WTC11 (cell line): ENCODE measurements at regions not wholly inside any gene's neighbourhood (a gene's known extent, or its start where the extent isn't known, plus 50 kb on each side); places are given as distances from the start of the nearest gene placed in this dataset.

Source experiments
- HMGA2 ChIP-seq: fragments of 250-450 bp; sonication (Bioruptor Pico); IDR thresholded peaks from 2 replicates; pipeline ENCODE4 v1.4.0; 2021; ENCODE audit warnings: mild to moderate bottlenecking, moderate library complexity
- IRF2 ChIP-seq: sonication (generic); formaldehyde crosslinking; IDR thresholded peaks from 2 replicates; pipeline ENCODE4 v1.8.0; 2022; ENCODE audit warnings: low read depth, missing genetic modification reagents, borderline replicate concordance
- JUN ChIP-seq: sonication (generic); formaldehyde crosslinking; IDR thresholded peaks from 2 replicates; pipeline ENCODE4 v1.8.0; 2023; ENCODE audit warnings: mild to moderate bottlenecking, missing genetic modification reagents
- MYBL2 ChIP-seq: sonication (generic); formaldehyde crosslinking; IDR thresholded peaks from 2 replicates; pipeline ENCODE4 v1.8.1; 2023; ENCODE audit warnings: mild to moderate bottlenecking, moderate library complexity, missing genetic modification reagents
- NFATC4 ChIP-seq: fragments of 250-450 bp; sonication (Bioruptor Pico); IDR thresholded peaks from 2 replicates; pipeline ENCODE4 v1.9.0; 2021; ENCODE audit warnings: mild to moderate bottlenecking
- NR2C2 ChIP-seq: sonication (generic); formaldehyde crosslinking; IDR thresholded peaks from 2 replicates; pipeline ENCODE4 v1.8.0; 2022; ENCODE audit warnings: mild to moderate bottlenecking, missing genetic modification reagents
- NR3C1 ChIP-seq: sonication (generic); formaldehyde crosslinking; conservative IDR thresholded peaks from 2 replicates; pipeline ENCODE4 v1.8.1; 2023; ENCODE audit warnings: low read depth, mild to moderate bottlenecking, missing genetic modification reagents
- OVOL2 ChIP-seq: fragments of 250-450 bp; sonication (Bioruptor Pico); IDR thresholded peaks from 2 replicates; pipeline ENCODE4 v1.9.0; 2021; ENCODE audit warnings: mild to moderate bottlenecking, borderline replicate concordance
- TEAD1 ChIP-seq: sonication (generic); formaldehyde crosslinking; IDR thresholded peaks from 2 replicates; pipeline ENCODE4 v1.8.0; 2022; ENCODE audit warnings: mild to moderate bottlenecking, missing genetic modification reagents
- ZBTB21 ChIP-seq: sonication (generic); formaldehyde crosslinking; IDR thresholded peaks from 2 replicates; pipeline ENCODE4 v1.8.1; 2023; ENCODE audit warnings: mild to moderate bottlenecking, missing genetic modification reagents, borderline replicate concordance
- ZNF416 ChIP-seq: fragments of 250-450 bp; sonication (Bioruptor Pico); IDR thresholded peaks from 2 replicates; pipeline ENCODE4 v1.9.0; 2021; ENCODE audit warnings: mild to moderate bottlenecking, inconsistent platforms
- ZNF423 ChIP-seq: fragments of 250-450 bp; sonication (Bioruptor Pico); IDR thresholded peaks from 2 replicates; pipeline ENCODE4 v2.1.2; 2022; ENCODE audit warnings: mild to moderate bottlenecking, moderate library complexity
- TF ChIP-seq, protein P1 (sequence below): fragments of 250-450 bp; sonication (Bioruptor Pico); IDR thresholded peaks from 2 replicates; pipeline ENCODE4 v1.9.0; 2021; ENCODE audit warnings: mild to moderate bottlenecking, borderline replicate concordance
- TF ChIP-seq, protein P2 (sequence below): sonication (generic); formaldehyde crosslinking; IDR thresholded peaks from 2 replicates; pipeline ENCODE4 v1.8.1; 2023; ENCODE audit warnings: mild to moderate bottlenecking, missing genetic modification reagents, borderline replicate concordance
- TF ChIP-seq, protein P3 (sequence below): sonication (generic); formaldehyde crosslinking; conservative IDR thresholded peaks from 2 replicates; pipeline ENCODE4 v1.8.1; 2022; ENCODE audit warnings: mild to moderate bottlenecking, missing genetic modification reagents
- TF ChIP-seq, protein P4 (sequence below): sonication (generic); formaldehyde crosslinking; IDR thresholded peaks from 2 replicates; pipeline ENCODE4 v1.8.1; 2022; ENCODE audit warnings: mild to moderate bottlenecking, missing genetic modification reagents, moderate library complexity, borderline replicate concordance
- TF ChIP-seq, protein P5 (sequence below): sonication (generic); formaldehyde crosslinking; IDR thresholded peaks from 2 replicates; pipeline ENCODE4 v1.8.1; 2023; ENCODE audit warnings: mild to moderate bottlenecking, missing genetic modification reagents
- TF ChIP-seq, protein P6 (sequence below): sonication (generic); formaldehyde crosslinking; conservative IDR thresholded peaks from 2 replicates; pipeline ENCODE4 v1.8.1; 2023; ENCODE audit warnings: mild to moderate bottlenecking, low read depth, missing genetic modification reagents, moderate library complexity
- TF ChIP-seq, protein P7 (sequence below): sonication (generic); formaldehyde crosslinking; IDR thresholded peaks from 2 replicates; pipeline ENCODE4 v1.8.1; 2023; ENCODE audit warnings: mild to moderate bottlenecking, missing genetic modification reagents, moderate library complexity
- TF ChIP-seq, protein P8 (sequence below): fragments of 250-450 bp; sonication (Bioruptor Pico); IDR thresholded peaks from 2 replicates; pipeline ENCODE4 v2.1.2; 2022; ENCODE audit warnings: mild to moderate bottlenecking, moderate library complexity

DNA sequence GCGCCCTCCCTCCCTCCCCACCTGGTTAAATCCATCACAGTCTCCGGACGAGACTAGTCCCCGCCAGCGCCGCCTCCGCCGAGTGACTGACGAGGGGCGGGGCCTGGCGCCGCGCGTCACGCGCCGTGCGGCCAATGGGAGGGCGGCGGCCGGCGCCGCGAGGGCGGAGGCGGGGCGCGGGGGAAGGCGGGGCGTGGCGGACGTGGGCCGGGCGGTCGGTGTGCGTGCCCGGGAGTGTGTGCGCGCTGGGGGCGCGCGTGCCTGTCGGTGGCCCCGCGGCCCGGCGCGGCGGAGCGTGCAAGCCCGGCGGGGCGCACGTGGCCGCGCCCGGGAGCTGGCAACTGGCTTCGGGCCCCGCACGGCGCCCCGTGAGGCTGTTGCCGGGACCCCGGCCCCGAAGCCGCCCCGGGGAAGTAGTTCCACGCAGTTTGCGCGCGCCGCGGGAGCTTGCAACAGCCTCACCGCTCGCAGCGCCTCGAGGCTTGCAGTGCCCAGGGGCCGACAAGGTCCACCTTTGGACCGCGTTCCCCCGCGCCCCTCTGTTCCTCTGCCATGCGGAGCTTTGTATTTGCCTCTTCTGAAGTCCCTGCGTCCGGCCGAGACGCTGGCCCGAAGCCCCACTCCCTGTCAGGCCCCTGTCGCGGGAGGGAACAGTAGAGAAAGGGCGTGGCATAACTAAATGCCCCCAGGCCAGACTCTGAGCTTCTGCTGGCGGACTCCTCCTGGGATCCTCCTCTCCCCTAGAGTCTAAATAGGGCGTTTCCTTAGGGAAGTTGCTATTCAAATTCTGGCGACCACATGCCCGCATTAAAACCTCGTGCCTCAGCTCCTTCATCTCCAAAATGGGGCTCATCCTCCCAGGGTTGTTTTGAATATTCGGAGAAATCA lies 400.9 kb downstream of the SHQ1 start (continued):
- TF ChIP-seq, protein P1, sequence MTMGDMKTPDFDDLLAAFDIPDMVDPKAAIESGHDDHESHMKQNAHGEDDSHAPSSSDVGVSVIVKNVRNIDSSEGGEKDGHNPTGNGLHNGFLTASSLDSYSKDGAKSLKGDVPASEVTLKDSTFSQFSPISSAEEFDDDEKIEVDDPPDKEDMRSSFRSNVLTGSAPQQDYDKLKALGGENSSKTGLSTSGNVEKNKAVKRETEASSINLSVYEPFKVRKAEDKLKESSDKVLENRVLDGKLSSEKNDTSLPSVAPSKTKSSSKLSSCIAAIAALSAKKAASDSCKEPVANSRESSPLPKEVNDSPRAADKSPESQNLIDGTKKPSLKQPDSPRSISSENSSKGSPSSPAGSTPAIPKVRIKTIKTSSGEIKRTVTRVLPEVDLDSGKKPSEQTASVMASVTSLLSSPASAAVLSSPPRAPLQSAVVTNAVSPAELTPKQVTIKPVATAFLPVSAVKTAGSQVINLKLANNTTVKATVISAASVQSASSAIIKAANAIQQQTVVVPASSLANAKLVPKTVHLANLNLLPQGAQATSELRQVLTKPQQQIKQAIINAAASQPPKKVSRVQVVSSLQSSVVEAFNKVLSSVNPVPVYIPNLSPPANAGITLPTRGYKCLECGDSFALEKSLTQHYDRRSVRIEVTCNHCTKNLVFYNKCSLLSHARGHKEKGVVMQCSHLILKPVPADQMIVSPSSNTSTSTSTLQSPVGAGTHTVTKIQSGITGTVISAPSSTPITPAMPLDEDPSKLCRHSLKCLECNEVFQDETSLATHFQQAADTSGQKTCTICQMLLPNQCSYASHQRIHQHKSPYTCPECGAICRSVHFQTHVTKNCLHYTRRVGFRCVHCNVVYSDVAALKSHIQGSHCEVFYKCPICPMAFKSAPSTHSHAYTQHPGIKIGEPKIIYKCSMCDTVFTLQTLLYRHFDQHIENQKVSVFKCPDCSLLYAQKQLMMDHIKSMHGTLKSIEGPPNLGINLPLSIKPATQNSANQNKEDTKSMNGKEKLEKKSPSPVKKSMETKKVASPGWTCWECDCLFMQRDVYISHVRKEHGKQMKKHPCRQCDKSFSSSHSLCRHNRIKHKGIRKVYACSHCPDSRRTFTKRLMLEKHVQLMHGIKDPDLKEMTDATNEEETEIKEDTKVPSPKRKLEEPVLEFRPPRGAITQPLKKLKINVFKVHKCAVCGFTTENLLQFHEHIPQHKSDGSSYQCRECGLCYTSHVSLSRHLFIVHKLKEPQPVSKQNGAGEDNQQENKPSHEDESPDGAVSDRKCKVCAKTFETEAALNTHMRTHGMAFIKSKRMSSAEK (CRISPR knock-in tag) = 0 out of 2 replicates have a peak, but pooled peaks have one; percentile 29
- TF ChIP-seq OVOL2 (CRISPR knock-in tag) = no peak
- TF ChIP-seq, protein P2, sequence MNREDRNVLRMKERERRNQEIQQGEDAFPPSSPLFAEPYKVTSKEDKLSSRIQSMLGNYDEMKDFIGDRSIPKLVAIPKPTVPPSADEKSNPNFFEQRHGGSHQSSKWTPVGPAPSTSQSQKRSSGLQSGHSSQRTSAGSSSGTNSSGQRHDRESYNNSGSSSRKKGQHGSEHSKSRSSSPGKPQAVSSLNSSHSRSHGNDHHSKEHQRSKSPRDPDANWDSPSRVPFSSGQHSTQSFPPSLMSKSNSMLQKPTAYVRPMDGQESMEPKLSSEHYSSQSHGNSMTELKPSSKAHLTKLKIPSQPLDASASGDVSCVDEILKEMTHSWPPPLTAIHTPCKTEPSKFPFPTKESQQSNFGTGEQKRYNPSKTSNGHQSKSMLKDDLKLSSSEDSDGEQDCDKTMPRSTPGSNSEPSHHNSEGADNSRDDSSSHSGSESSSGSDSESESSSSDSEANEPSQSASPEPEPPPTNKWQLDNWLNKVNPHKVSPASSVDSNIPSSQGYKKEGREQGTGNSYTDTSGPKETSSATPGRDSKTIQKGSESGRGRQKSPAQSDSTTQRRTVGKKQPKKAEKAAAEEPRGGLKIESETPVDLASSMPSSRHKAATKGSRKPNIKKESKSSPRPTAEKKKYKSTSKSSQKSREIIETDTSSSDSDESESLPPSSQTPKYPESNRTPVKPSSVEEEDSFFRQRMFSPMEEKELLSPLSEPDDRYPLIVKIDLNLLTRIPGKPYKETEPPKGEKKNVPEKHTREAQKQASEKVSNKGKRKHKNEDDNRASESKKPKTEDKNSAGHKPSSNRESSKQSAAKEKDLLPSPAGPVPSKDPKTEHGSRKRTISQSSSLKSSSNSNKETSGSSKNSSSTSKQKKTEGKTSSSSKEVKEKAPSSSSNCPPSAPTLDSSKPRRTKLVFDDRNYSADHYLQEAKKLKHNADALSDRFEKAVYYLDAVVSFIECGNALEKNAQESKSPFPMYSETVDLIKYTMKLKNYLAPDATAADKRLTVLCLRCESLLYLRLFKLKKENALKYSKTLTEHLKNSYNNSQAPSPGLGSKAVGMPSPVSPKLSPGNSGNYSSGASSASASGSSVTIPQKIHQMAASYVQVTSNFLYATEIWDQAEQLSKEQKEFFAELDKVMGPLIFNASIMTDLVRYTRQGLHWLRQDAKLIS = no peak
- no peak for TF ChIP-seq NR3C1
- TF ChIP-seq, protein P3, sequence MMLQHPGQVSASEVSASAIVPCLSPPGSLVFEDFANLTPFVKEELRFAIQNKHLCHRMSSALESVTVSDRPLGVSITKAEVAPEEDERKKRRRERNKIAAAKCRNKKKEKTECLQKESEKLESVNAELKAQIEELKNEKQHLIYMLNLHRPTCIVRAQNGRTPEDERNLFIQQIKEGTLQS (CRISPR knock-in tag) = no peak
- TF ChIP-seq, protein P4, sequence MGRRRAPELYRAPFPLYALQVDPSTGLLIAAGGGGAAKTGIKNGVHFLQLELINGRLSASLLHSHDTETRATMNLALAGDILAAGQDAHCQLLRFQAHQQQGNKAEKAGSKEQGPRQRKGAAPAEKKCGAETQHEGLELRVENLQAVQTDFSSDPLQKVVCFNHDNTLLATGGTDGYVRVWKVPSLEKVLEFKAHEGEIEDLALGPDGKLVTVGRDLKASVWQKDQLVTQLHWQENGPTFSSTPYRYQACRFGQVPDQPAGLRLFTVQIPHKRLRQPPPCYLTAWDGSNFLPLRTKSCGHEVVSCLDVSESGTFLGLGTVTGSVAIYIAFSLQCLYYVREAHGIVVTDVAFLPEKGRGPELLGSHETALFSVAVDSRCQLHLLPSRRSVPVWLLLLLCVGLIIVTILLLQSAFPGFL (CRISPR knock-in tag) = no peak
- TF ChIP-seq, protein P5, sequence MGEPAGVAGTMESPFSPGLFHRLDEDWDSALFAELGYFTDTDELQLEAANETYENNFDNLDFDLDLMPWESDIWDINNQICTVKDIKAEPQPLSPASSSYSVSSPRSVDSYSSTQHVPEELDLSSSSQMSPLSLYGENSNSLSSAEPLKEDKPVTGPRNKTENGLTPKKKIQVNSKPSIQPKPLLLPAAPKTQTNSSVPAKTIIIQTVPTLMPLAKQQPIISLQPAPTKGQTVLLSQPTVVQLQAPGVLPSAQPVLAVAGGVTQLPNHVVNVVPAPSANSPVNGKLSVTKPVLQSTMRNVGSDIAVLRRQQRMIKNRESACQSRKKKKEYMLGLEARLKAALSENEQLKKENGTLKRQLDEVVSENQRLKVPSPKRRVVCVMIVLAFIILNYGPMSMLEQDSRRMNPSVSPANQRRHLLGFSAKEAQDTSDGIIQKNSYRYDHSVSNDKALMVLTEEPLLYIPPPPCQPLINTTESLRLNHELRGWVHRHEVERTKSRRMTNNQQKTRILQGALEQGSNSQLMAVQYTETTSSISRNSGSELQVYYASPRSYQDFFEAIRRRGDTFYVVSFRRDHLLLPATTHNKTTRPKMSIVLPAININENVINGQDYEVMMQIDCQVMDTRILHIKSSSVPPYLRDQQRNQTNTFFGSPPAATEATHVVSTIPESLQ (CRISPR knock-in tag) = no peak
- TF ChIP-seq JUN (CRISPR knock-in tag) = peak; percentile 79; the same call in 1 of the 2 replicates
- TF ChIP-seq MYBL2 = peak; percentile 52; the same call in 1 of the 2 replicates
- TF ChIP-seq TEAD1 (CRISPR knock-in tag) = no peak; the same call in 1 of the 2 replicates
- TF ChIP-seq, protein P6, sequence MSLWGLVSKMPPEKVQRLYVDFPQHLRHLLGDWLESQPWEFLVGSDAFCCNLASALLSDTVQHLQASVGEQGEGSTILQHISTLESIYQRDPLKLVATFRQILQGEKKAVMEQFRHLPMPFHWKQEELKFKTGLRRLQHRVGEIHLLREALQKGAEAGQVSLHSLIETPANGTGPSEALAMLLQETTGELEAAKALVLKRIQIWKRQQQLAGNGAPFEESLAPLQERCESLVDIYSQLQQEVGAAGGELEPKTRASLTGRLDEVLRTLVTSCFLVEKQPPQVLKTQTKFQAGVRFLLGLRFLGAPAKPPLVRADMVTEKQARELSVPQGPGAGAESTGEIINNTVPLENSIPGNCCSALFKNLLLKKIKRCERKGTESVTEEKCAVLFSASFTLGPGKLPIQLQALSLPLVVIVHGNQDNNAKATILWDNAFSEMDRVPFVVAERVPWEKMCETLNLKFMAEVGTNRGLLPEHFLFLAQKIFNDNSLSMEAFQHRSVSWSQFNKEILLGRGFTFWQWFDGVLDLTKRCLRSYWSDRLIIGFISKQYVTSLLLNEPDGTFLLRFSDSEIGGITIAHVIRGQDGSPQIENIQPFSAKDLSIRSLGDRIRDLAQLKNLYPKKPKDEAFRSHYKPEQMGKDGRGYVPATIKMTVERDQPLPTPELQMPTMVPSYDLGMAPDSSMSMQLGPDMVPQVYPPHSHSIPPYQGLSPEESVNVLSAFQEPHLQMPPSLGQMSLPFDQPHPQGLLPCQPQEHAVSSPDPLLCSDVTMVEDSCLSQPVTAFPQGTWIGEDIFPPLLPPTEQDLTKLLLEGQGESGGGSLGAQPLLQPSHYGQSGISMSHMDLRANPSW (CRISPR knock-in tag) = no peak
- TF ChIP-seq IRF2 (CRISPR knock-in tag) = no peak
- peak; percentile 53; the same call in 1 of the 2 replicates for TF ChIP-seq NR2C2 (CRISPR knock-in tag)
- no peak for TF ChIP-seq ZNF423
- TF ChIP-seq, protein P7, sequence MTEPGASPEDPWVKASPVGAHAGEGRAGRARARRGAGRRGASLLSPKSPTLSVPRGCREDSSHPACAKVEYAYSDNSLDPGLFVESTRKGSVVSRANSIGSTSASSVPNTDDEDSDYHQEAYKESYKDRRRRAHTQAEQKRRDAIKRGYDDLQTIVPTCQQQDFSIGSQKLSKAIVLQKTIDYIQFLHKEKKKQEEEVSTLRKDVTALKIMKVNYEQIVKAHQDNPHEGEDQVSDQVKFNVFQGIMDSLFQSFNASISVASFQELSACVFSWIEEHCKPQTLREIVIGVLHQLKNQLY (CRISPR knock-in tag) = no peak
- no peak; the same call in 1 of the 2 replicates for TF ChIP-seq ZBTB21 (CRISPR knock-in tag)
- TF ChIP-seq, protein P8, sequence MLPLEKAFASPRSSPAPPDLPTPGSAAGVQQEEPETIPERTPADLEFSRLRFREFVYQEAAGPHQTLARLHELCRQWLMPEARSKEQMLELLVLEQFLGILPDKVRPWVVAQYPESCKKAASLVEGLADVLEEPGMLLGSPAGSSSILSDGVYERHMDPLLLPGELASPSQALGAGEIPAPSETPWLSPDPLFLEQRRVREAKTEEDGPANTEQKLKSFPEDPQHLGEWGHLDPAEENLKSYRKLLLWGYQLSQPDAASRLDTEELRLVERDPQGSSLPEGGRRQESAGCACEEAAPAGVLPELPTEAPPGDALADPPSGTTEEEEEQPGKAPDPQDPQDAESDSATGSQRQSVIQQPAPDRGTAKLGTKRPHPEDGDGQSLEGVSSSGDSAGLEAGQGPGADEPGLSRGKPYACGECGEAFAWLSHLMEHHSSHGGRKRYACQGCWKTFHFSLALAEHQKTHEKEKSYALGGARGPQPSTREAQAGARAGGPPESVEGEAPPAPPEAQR = 0 out of 2 replicates have a peak, but pooled peaks have one; percentile 39
- no peak for TF ChIP-seq NFATC4 (CRISPR knock-in tag)
- 0 out of 2 replicates have a peak, but pooled peaks have one; percentile 38 for TF ChIP-seq ZNF416 (CRISPR knock-in tag)
- no peak for TF ChIP-seq HMGA2 (CRISPR knock-in tag)
